Parathyroid adenoma (tissue), 2 donors: ENCODE measurements at regions not wholly inside any gene's neighbourhood (a gene's known extent, or its start where the extent isn't known, plus 50 kb on each side); places are given as distances from the start of the nearest gene placed in this dataset.

Experiments used
- H2AFZ ChIP-seq: fragments of 300-600 bp; sonication (generic); one replicate; pipeline ENCODE4 v1.7.0; 2017; ENCODE audit warnings: antibody characterized with exemption, mild to moderate bottlenecking
- H3K27ac ChIP-seq: fragments of 300-600 bp; sonication (generic); one replicate; pipeline ENCODE4 v1.7.0; 2017
- H3K27me3 ChIP-seq: fragments of 300-600 bp; sonication (generic); one replicate; pipeline ENCODE4 v1.7.0; 2017; ENCODE audit warnings: low read length; ENCODE audit not compliant: control insufficient read depth, insufficient read depth
- H3K36me3 ChIP-seq: fragments of 300-600 bp; sonication (generic); one replicate; pipeline ENCODE4 v1.7.0; 2017; ENCODE audit warnings: low read length; ENCODE audit not compliant: control insufficient read depth, insufficient read depth
- H3K4me1 ChIP-seq: fragments of 300-600 bp; sonication (generic); one replicate; pipeline ENCODE4 v1.7.0; 2017; ENCODE audit warnings: control low read depth
- H3K4me2 ChIP-seq: fragments of 300-600 bp; sonication (generic); one replicate; pipeline ENCODE4 v1.7.0; 2017; ENCODE audit warnings: low read length
- H3K4me3 ChIP-seq: fragments of 300-600 bp; sonication (generic); one replicate; pipeline ENCODE4 v1.7.0; 2017; ENCODE audit warnings: low read depth, low read length
- H3K79me2 ChIP-seq: fragments of 300-600 bp; sonication (generic); one replicate; pipeline ENCODE4 v1.7.0; 2017; ENCODE audit warnings: control low read depth
- H3K9ac ChIP-seq: fragments of 300-600 bp; sonication (generic); one replicate; pipeline ENCODE4 v1.7.0; 2017; ENCODE audit warnings: mild to moderate bottlenecking
- H3K9me3 ChIP-seq: fragments of 300-600 bp; sonication (generic); one replicate; pipeline ENCODE4 v1.7.0; 2017; ENCODE audit warnings: low read length; ENCODE audit not compliant: control insufficient read depth
- CTCF ChIP-seq: fragments of 300-600 bp; sonication (generic); IDR thresholded peaks from one replicate; pipeline ENCODE4 v1.7.0; 2017; ENCODE audit warnings: antibody characterized with exemption, mild to moderate bottlenecking
- donor health status: primary hyperparathyroidism.

- Histone ChIP-seq H3K4me3 (no peak overlapping the region), H3K79me2 (no peaks in the 10 kb centered on the region), H3K4me1 (peaks cover 8% of the 10 kb centered on the region), H3K9ac (no peak overlapping the region), H3K9me3 (no peaks in the 10 kb centered on the region), H2AFZ (no peak overlapping the region), H3K27me3 (no peaks in the 10 kb centered on the region), H3K36me3 (no peaks in the 10 kb centered on the region), H3K4me2 (no peak overlapping the region), H3K27ac (no peak overlapping the region)
- TF ChIP-seq CTCF: peak; percentile 78
Measured at GRCh38 chr2:239824046-239824694, 201.0 kb downstream of the NDUFA10 start.

GRCh38 chr2:239822146-239822831 lies 202.9 kb downstream of the NDUFA10 start:
- no peak overlapping the region for H3K27ac ChIP-seq
- no peaks in the 10 kb centered on the region for H3K36me3 ChIP-seq
- TF ChIP-seq CTCF: no peak
- no peak overlapping the region for H2AFZ ChIP-seq
- no peaks in the 10 kb centered on the region for H3K9me3 ChIP-seq
- H3K79me2 ChIP-seq: no peaks in the 10 kb centered on the region
- H3K4me2 ChIP-seq: no peak overlapping the region
- H3K4me1 ChIP-seq: peaks cover 13% of the 10 kb centered on the region
- no peak overlapping the region for H3K4me3 ChIP-seq
- no peaks in the 10 kb centered on the region for H3K27me3 ChIP-seq
- no peak overlapping the region for H3K9ac ChIP-seq

- Histone ChIP-seq H3K27me3 (no peaks in the 10 kb centered on the region), H3K79me2 (no peaks in the 10 kb centered on the region), H3K36me3 (no peaks in the 10 kb centered on the region), H2AFZ (no peak overlapping the region), H3K9ac (no peak overlapping the region), H3K27ac (no peak overlapping the region), H3K9me3 (no peaks in the 10 kb centered on the region), H3K4me3 (no peak overlapping the region), H3K4me2 (no peak overlapping the region), H3K4me1 (peaks cover 13% of the 10 kb centered on the region)
- TF ChIP-seq CTCF: no peak
Measured at GRCh38 chr2:239821694-239822075, 203.5 kb downstream of the NDUFA10 start.

- Histone ChIP-seq H3K36me3 (no peaks in the 10 kb centered on the region), H3K9me3 (no peaks in the 10 kb centered on the region), H3K27me3 (no peaks in the 10 kb centered on the region), H3K4me1 (peaks cover 13% of the 10 kb centered on the region), H2AFZ (no peak overlapping the region), H3K27ac (no peak overlapping the region), H3K79me2 (no peaks in the 10 kb centered on the region), H3K9ac (no peak overlapping the region), H3K4me3 (no peak overlapping the region), H3K4me2 (no peak overlapping the region)
- TF ChIP-seq CTCF: no peak
Measured at GRCh38 chr2:239820836-239821693, 204.1 kb downstream of the NDUFA10 start.
